Thymus (tissue), 11 donors: ENCODE measurements at regions not wholly inside any gene's neighbourhood (a gene's known extent, or its start where the extent isn't known, plus 50 kb on each side); places are given as distances from the start of the nearest gene placed in this dataset.

Experiments
- DNase-seq, 9 donors: peaks; one replicate each; pipeline ENCODE4 v3.0.0-alpha.2; 2013; ENCODE audit warnings: low spot score in 9 of 9, low read depth in 6 of 9, missing footprints in 1 of 9
- H3K27ac ChIP-seq, 2 donors: one replicate each; pipeline ENCODE4 v1.5.1; 2013; ENCODE audit warnings: control low read depth in 1 of 2, low read depth in 1 of 2, low read length in 1 of 2, mild to moderate bottlenecking in 1 of 2, moderate library complexity in 1 of 2
- H3K27me3 ChIP-seq, 2 donors: one replicate each; pipeline ENCODE4 v1.5.1; 2013; ENCODE audit warnings: low read length in 1 of 2; ENCODE audit not compliant: control insufficient read depth in 2 of 2, insufficient read depth in 1 of 2
- H3K36me3 ChIP-seq, 2 donors: one replicate each; pipeline ENCODE4 v1.5.1; 2013; ENCODE audit warnings: low read length in 1 of 2, mild to moderate bottlenecking in 1 of 2, moderate library complexity in 1 of 2; ENCODE audit not compliant: control insufficient read depth in 2 of 2, insufficient read depth in 2 of 2
- H3K4me1 ChIP-seq, 2 donors: one replicate each; pipeline ENCODE4 v1.5.1; 2013; ENCODE audit warnings: low read length in 2 of 2; ENCODE audit not compliant: control insufficient read depth in 2 of 2, insufficient read depth in 2 of 2
- H3K4me3 ChIP-seq, 2 donors: one replicate each; pipeline ENCODE4 v1.5.1; 2013; ENCODE audit warnings: low read length in 2 of 2, control low read depth in 1 of 2, mild to moderate bottlenecking in 1 of 2
- H3K9me3 ChIP-seq, 2 donors: one replicate each; pipeline ENCODE4 v1.5.1; 2013; ENCODE audit warnings: low read length in 1 of 2, mild to moderate bottlenecking in 1 of 2; ENCODE audit not compliant: control insufficient read depth in 2 of 2, insufficient read depth in 1 of 2
- WGBS: extraction: QIAGEN DNeasy Blood & Tissue Kit; methylation state at CpG from one replicate; pipeline ENCODE4 v1.1.7; 2013; 5-methylcytosine and 5-hydroxymethylcytosine counted together
- donor health status: healthy.

DNA sequence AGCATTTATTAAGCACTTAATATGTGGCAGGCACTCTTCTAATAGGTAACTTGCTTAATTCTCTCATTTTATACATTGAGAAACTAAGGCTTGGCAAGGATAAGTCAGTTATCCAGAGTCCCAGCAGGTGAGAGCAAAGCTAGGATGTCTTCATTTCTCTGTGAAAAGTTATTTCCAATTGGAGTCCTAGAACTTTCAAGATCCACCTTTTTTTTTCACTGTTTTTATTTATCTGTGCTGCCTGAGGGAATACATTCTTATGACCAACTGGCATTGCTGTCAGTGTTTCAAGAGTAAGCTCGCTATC lies 56.2 kb upstream of the ETAA1 start:
- Histone ChIP-seq H3K36me3 (no peaks in the 10 kb centered on the region), H3K4me1 (no peaks in the 10 kb centered on the region), H3K9me3 (no peaks in the 10 kb centered on the region), H3K27ac (no peak overlapping the region), H3K27me3 (no peaks in the 10 kb centered on the region), H3K4me3 (no peak overlapping the region)
- DNase-seq = no peak
- 88% methylated on average over 1 of the region's 1 CpG for WGBS

DNA sequence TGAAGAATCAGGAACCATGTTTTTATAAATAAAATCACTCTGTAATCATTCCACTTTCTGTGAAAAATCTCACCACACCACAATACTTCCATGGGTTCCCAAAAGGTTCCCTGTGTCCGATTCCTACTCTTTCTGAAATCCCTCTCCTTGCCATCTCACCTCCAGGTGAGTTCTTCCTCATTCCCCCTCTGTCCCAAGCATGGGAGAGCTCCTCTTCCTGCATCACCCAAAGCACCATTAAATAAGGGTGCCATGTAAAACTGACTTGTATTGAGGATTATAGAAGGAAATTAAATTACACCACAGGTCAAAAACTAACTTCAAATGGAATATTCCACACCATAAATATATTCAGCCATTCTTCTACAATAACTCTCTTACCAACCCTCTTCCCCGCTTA lies 55.8 kb upstream of the ETAA1 start:
- no peaks in the 10 kb centered on the region for H3K9me3 ChIP-seq
- H3K27ac ChIP-seq = no peak overlapping the region
- DNase-seq = no peak
- 95% methylated on average over 2 of the region's 2 CpGs for WGBS
- no peaks in the 10 kb centered on the region for H3K4me1 ChIP-seq
- no peak overlapping the region for H3K4me3 ChIP-seq
- H3K27me3 ChIP-seq = no peaks in the 10 kb centered on the region
- no peaks in the 10 kb centered on the region for H3K36me3 ChIP-seq

DNA sequence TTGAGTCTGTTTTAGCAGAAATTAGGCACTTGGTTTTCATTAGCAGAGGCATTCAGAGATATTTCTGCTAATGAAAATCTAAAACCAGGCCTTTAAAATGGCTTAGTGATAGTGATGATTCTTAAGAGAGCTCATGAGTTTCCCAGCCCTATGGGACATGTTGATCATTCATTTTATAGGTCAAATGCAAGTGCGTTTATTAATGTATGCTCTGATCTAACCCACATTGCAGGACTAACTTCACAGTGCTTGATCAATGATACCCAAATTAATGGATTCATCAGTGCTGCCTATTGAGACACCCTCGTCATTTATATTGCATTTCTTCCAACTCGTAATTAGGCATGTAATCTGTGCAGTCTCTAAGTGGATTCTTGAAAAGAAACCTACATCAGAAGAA lies 54.7 kb upstream of the ETAA1 start:
- DNase-seq = no peak
- Histone ChIP-seq H3K36me3 (no peaks in the 10 kb centered on the region), H3K27ac (no peak overlapping the region), H3K4me1 (no peaks in the 10 kb centered on the region), H3K4me3 (no peak overlapping the region), H3K9me3 (no peaks in the 10 kb centered on the region), H3K27me3 (no peaks in the 10 kb centered on the region)
- WGBS = 97% methylated on average over 3 of the region's 3 CpGs

DNA sequence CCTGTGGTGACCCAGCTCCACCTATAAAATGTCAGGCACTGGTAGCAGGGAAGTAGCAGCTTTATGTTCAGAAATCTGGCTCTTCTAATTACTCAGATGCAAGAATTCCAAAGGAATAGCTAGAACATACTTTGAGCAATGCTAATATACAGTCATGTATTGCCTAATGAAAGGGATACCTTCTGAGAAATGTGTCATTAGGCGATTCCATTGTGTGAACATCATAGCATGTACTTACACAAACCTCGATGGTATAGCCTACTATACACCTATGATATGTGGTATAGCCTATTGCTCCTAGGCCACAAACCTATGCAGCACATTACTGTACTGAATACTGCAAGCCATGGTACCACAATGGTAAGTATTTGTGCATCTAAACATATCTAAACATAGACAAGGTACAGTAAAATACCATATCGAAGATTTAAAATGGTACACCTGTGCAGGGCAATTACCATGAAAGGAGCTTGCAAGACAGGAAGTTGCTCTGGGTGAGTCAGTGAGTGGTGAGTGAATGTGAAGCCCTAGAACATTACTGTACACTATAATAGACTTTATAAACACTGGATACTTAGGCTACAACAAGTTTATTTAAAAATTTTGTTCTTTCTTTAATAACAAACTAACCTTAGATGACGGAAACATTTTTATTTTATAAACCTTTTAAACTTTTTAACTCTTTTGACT lies 50.3 kb upstream of the ETAA1 start:
- 96% methylated on average over 4 of the region's 4 CpGs for WGBS
- H3K27ac ChIP-seq = no peak overlapping the region
- H3K36me3 ChIP-seq = no peaks in the 10 kb centered on the region
- H3K4me1 ChIP-seq = no peaks in the 10 kb centered on the region
- no peak for DNase-seq
- H3K4me3 ChIP-seq = no peak overlapping the region
- peaks cover 0 to 3% of the 10 kb centered on the region in 2 donors for H3K9me3 ChIP-seq
- no peaks in the 10 kb centered on the region for H3K27me3 ChIP-seq
